HG03095 (cell line): ENCODE measurements at regions not wholly inside any gene's neighbourhood (a gene's known extent, or its start where the extent isn't known, plus 50 kb on each side); places are given as distances from the start of the nearest gene placed in this dataset.

Source experiments
- ATAC-seq: cut with Tn5 transposase; IDR thresholded peaks from one replicate; pipeline ENCODE4 v1.9.1; 2021; ENCODE audit warnings: moderate library complexity; ENCODE audit not compliant: unreplicated experiment

DNA sequence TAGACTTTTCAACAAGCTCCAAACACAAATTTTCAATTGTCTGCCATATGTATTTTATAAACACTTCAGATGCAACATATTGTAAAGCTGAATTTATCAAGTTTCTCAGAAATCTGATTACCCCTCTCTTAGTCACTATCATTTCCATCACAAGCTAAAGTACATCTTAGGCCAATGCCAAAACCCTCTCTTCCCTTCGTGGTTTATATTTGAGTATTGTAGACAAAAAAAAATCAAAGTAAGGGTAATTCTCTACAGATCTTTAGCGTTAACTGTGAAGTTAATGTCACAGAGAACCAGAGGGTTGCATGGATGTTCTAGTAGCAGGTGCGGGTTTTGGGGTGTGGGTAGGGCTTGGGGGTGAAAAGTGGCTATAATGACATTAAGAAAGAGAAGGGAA is 387.7 kb upstream of the PTGER4 start:
- ATAC-seq: no peak

DNA sequence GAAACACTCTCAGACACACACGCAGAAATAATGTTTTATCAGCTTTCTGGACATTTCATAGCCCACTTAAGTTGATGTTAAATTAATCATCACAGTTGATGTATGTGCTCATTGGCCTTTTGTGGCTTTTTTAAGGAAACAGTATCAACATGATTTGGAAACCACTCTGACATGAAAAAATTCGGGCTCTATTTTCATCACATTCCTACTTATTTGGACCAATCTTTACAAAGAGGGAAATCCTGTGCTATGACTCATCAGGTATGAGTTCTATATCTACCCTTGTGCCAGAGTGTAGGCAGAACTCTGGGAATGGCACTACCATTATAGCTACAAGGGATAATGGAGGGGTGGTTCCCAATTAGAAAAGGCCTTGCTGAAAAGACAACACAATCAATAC is 388.4 kb upstream of the PTGER4 start:
- ATAC-seq: no peak

DNA sequence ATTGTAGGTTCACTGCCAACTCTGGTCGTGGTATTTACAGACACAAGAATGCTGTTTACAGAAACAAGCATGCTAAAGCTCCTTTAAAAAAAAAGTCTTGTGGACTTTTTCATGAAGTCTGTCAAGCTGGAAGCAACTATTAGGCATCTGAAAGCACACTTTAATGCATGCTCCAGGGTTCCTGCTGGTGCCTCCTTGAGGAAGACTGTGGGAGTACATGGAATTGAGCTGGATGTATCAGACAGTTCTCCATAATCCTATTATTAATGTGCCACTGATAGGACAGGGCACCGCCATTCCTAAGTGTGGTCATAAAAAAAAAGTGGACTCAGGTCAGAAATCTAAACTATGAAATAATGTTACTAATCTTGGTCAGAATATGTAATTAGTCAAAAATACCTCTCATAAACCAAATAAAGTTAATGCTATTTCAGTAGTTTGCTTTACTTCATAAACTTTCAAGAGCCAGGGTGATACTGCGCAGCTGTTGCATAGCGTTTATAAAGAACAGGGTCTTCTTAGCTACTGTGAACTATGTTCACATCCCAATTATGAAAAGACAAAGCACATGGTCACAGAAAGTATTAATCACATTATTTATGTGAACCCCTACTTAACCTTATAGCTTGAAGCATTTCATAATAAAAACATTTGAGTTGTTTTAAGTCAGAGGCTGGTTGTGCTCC is 390.8 kb upstream of the PTGER4 start:
- no peak for ATAC-seq

- no peak for ATAC-seq
Measured at GRCh38 chr5:40284863-40285262, 394.9 kb upstream of the PTGER4 start.

DNA sequence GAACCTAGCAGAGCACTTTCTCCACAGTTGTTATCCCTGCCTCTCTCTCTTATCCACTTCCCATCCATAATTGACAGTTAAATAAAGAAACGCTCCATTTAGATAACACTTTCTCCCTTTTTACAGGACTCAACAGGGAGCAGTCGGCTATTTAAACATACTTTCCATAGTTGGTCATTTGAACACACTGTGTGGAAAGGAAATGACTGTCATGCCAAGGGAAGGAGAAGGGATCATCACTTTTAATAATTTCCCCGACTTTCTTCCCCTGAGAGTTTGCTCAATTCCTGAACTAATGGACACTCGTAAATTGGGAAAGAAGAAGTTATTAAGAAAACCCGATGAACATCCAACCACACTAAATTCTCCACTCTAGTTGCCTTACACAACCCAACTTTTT is 400.8 kb upstream of the PTGER4 start:
- ATAC-seq: no peak

DNA sequence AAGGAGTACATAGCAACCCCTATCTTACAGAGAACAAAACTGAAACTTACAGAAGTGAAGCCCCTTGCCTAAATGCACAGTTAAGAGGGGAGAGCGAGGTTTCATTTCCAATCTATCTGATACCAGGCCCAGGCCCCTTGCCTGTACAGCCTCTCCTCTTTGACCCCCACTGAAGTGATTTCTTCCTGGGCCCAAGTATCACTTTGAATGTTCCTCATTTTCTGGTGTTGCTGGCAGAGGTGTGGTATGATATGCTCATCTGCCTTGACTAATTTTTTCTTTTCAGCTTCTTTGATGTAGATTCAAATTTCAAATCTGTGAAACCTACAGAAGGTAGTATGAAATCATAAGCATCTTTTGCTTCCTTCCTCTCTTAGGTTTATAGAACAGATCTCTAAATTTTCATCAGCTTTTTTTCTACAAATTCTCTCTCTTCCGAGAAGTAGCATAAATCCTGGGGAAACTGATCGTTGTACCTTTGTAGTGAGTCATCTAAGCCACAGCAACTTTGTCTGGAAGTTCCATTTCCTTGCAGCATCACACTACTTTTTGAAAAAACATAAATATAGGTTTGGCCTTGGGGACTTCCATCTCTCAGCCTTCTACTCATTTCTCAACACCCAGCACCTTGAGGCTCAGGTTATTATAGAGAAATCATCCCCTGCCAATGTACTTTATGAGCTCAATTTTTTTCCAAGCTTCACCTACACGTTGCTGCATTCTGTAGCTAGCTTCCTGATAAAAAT is 402.4 kb upstream of the PTGER4 start:
- no peak for ATAC-seq

- ATAC-seq: no peak
Measured at GRCh38 chr5:40276426-40277102, 403.2 kb upstream of the PTGER4 start.

GRCh38 chr5:40274568-40274967 is 405.1 kb upstream of the PTGER4 start:
- no peak for ATAC-seq

DNA sequence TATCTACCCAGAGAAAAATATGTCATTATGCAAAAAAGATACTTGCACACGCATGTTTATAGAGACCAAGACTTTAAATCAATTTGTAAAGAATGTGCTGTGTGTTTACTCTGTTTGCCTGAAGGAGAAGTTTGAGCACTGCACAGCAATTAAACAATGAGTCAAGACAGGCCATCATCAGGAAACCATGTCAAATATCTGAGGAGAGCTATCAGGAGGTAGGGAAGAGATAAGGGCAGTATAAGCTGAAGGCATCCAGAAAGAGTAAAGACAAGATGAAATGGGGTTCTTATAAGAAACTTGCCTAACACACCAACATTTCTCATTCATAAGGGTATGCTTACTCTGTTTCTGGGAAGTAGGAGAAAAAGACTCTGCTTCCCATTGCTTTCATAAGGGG is 405.8 kb upstream of the PTGER4 start:
- ATAC-seq: no peak

DNA sequence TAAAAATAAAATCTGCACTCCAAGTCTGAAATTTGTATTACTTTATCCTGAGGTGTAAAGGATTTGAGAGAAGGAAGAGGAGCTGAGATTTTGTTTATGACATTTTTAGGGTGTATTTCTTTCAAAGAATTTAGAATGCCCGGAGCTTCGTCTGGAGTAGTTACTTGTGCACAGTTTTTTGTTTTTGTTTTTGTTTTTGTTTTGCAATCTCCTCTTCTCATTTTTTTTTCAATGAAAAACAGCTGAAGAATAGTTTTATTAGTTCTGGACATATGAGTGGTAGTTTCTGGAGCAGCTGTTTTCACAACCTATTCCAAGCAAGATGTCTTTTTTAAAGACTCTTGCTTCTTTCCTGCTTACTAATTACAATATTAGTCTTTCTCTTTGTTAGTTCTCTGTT is 408.2 kb upstream of the PTGER4 start:
- ATAC-seq: no peak

GRCh38 chr5:40270274-40270845 is 409.4 kb upstream of the PTGER4 start:
- no peak for ATAC-seq

DNA sequence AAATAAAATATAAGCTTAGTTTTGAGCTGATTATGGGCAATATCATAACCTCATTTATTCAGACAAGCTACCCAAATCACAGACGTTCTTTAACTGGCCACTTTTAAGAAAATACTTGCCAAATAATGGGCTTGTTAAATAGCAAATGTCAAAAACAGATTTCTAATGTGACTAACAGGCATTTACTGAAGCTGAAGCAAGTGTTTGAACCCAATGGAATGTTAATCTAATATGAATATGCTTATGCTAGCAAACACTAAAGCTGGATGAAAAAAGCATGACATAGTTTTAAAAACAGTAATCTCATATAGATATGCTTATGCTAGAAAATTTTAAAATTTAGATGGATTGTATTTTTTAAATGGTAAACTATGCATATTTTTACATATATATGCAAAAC is 411.6 kb upstream of the PTGER4 start:
- ATAC-seq: no peak

GRCh38 chr5:40266952-40267351 is 412.8 kb upstream of the PTGER4 start:
- ATAC-seq: no peak

- no peak for ATAC-seq
Measured at GRCh38 chr5:40261984-40262383, 417.7 kb upstream of the PTGER4 start.

DNA sequence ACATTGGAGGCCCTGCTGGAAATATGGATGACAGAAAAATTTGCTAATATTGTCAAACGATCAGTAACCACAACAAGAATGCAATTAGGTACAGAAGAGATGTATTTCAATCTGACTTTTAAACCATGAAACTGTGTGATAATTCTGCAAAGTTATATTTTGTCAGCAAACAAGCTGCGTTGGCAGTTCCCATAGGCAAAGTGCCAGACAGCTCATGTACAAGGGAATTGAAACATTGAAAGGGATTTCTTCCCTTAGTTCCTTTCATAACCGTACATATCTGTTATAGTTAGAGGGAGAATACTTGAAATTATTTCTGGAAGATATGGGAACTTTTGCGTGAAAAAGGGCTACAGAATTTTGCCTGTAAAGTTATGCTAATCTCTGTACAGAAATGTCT is 419.4 kb upstream of the PTGER4 start:
- no peak for ATAC-seq

DNA sequence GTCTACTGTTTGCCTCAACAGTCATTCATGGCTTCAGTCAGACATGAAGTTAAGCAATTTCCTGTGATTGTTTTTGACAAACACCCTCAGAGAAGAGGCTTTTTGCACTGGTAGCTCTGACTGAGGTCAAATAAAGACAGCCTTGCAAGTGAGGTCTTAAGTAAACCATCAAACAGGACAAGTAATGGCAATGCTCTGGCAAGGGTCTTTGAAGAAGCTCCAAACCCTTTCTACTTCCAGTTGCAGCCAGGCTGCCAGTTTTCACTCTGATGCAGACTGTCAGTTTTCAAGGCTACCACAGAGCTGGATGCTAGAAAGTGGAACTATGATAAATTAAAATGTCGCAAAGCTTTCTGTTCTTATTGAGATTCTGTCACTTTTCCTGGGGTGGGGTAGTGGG is 421.5 kb upstream of the PTGER4 start:
- no peak for ATAC-seq

DNA sequence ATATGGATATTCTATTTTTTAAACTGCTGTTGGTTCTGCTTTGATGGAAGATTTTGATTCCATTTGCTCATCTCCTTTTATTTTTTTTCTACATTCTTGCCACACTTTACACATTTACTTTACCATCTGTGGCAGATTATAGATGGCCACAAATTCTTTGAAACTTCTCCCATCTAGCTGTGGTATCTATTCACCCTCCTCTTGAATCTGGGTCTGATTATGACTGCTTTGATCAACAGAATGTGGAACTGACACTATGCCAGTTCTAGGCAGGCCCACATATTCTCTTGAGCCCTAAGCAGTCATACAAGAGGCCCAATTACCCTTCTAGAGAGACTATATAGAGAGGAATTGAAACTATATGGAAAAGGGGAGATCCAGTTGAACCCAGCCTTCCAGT is 439.0 kb upstream of the PTGER4 start:
- no peak for ATAC-seq

GRCh38 chr5:40240111-40240510 is 439.6 kb upstream of the PTGER4 start:
- ATAC-seq: no peak

DNA sequence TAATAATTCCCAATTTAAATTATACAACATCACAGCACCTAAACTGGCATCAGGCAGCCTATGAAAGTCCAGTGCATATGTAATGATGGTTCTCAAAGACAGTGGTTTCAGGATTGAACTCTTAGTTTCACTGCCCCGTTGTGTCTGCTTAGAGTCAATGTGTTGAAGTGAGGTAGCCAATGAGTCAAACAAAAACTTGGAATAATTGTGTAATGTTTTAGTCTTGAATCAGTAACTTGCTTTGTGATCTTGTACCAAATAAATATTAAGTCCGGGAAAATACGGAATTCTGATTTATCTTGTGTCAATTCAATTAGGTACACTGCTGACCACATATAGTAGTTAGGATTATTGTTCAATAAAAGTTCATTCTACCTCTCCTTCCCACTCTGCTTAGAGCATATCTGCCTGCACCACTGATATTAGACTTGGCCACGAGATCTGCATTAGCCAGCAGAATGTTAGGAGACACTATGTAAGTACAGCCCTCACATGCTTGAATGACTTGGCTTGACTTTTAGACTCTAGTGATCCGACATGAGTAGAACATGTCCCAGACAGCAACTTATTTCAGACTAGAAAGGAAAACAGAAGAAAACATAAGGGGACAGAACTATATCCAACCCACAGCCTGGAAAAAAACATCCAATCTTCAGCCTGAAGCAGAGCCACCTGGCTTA is 441.5 kb upstream of the PTGER4 start:
- ATAC-seq: no peak

- no peak for ATAC-seq
Measured at GRCh38 chr5:40235471-40236400, 444.0 kb upstream of the PTGER4 start.
